ENCODE measurements at regions not wholly inside any gene's neighbourhood (a gene's known extent, or its start where the extent isn't known, plus 50 kb on each side); places are given as distances from the start of the nearest gene placed in this dataset.

GRCh38 chr10:43702936-43703281, 54.2 kb upstream of the ZNF32 start:
- Histone ChIP-seq H3K27me3 (ENCODE audit: control insufficient read depth in 1 of 2, insufficient read depth in 2 of 2, low read length in 2 of 2) (no peaks in the 10 kb centered on the region), H3K36me3 (ENCODE audit: insufficient read depth, low read length) (no peaks in the 10 kb centered on the region), H3K9me3 (ENCODE audit: control insufficient read depth in 1 of 2, insufficient read depth in 1 of 2, low read length in 2 of 2) (peaks cover 0 to 10% of the 10 kb centered on the region in 2 experiments), H3K4me1 (ENCODE audit: insufficient read depth, low read length) (no peaks in the 10 kb centered on the region), H3K27ac (ENCODE audit: low read depth in 1 of 2, low read length in 2 of 2) (no peak overlapping the region), H3K4me3 (ENCODE audit: low read length) (no peak overlapping the region)
- H3K4me3 Mint-ChIP-seq = no peak overlapping the region
- CTCF ChIA-PET = no interaction called here
- no peak for ATAC-seq (ENCODE audit: poor library complexity)
- no peaks in the 10 kb centered on the region for H3K27me3 Mint-ChIP-seq
- TF ChIP-seq, protein P1, sequence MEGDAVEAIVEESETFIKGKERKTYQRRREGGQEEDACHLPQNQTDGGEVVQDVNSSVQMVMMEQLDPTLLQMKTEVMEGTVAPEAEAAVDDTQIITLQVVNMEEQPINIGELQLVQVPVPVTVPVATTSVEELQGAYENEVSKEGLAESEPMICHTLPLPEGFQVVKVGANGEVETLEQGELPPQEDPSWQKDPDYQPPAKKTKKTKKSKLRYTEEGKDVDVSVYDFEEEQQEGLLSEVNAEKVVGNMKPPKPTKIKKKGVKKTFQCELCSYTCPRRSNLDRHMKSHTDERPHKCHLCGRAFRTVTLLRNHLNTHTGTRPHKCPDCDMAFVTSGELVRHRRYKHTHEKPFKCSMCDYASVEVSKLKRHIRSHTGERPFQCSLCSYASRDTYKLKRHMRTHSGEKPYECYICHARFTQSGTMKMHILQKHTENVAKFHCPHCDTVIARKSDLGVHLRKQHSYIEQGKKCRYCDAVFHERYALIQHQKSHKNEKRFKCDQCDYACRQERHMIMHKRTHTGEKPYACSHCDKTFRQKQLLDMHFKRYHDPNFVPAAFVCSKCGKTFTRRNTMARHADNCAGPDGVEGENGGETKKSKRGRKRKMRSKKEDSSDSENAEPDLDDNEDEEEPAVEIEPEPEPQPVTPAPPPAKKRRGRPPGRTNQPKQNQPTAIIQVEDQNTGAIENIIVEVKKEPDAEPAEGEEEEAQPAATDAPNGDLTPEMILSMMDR (IDR thresholded peaks at IDR 0.05) = no peak
- intact Hi-C loops (cut with DNase I, micrococcal nuclease) = no loop called here
- no peaks in the 10 kb centered on the region for H3K4me1 Mint-ChIP-seq (ENCODE audit: low read depth)
- no peak for DNase-seq
- no peaks in the 10 kb centered on the region for H3K9me3 Mint-ChIP-seq
- H3K27ac Mint-ChIP-seq = no peak overlapping the region
- H3K36me3 Mint-ChIP-seq (ENCODE audit: low read depth) = no peaks in the 10 kb centered on the region
- POLR2A ChIA-PET = no interaction called here

DNA sequence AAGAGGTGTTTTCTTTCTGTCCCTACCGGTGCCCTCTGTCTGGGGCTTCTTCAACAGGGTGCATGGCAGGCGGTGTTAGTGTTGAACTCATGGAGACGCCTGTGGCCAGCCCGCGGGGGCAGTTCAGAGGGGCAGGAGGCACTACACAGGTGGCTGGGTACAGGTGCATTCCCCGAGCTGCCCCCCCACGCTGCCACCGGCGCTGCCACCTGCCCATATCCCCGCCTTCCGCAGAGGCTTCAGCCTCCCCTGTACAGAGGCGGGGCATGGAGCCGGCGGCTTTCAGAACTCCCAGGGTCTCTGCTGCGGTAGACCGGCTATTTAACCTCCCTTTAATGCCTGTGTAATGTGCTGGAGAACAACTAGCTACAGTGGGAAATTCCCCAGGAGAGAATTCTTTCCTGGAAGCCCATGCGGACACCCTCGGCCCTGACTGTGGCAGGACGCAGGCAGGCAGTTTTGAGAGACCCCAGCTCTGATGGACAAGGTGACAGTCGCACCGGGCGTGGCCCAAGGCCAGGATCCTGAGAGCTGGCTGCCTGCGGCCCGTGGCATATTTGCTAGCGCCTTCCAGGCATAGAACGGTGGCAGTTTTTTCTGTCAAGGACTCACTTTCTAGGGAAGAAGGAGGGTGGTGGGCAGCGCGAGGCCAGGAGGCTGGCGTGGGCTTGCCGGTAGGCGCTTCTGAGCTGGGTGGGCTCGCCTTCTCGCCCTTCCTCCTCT, 53.7 kb upstream of the ZNF32 start:
- H3K27ac Mint-ChIP-seq = no peak overlapping the region
- ChIA-PET CTCF (no interaction called here), POLR2A (no interaction called here)
- H3K27me3 ChIP-seq (ENCODE audit: control insufficient read depth in 1 of 2, insufficient read depth in 2 of 2, low read length in 2 of 2) = no peaks in the 10 kb centered on the region
- no peaks in the 10 kb centered on the region for H3K27me3 Mint-ChIP-seq
- H3K4me3 Mint-ChIP-seq = no peak overlapping the region
- no peak overlapping the region for H3K4me3 ChIP-seq (ENCODE audit: low read length)
- ATAC-seq (ENCODE audit: poor library complexity) (no peak), DNase-seq (no peak)
- TF ChIP-seq, protein P1 (IDR thresholded peaks at IDR 0.05) = no peak
- H3K27ac ChIP-seq (ENCODE audit: low read depth in 1 of 2, low read length in 2 of 2) = no peak overlapping the region
- no peaks in the 10 kb centered on the region for H3K36me3 ChIP-seq (ENCODE audit: insufficient read depth, low read length)
- H3K36me3 Mint-ChIP-seq (ENCODE audit: low read depth) = no peaks in the 10 kb centered on the region
- no peaks in the 10 kb centered on the region for H3K9me3 Mint-ChIP-seq
- intact Hi-C loops (cut with DNase I, micrococcal nuclease) = no loop called here
- no peaks in the 10 kb centered on the region for H3K4me1 ChIP-seq (ENCODE audit: insufficient read depth, low read length)
- H3K4me1 Mint-ChIP-seq (ENCODE audit: low read depth) = no peaks in the 10 kb centered on the region
- H3K9me3 ChIP-seq (ENCODE audit: control insufficient read depth in 1 of 2, insufficient read depth in 1 of 2, low read length in 2 of 2) = peaks cover 0 to 10% of the 10 kb centered on the region in 2 experiments

GRCh38 chr10:43701295-43701694, 52.6 kb upstream of the ZNF32 start:
- no peak overlapping the region for H3K27ac Mint-ChIP-seq
- no peaks in the 10 kb centered on the region for H3K27me3 ChIP-seq (ENCODE audit: control insufficient read depth in 1 of 2, insufficient read depth in 2 of 2, low read length in 2 of 2)
- H3K36me3 ChIP-seq (ENCODE audit: insufficient read depth, low read length) = no peaks in the 10 kb centered on the region
- ChIA-PET POLR2A (no interaction called here), CTCF (no interaction called here)
- no peaks in the 10 kb centered on the region for H3K4me1 Mint-ChIP-seq (ENCODE audit: low read depth)
- H3K27ac ChIP-seq (ENCODE audit: low read depth in 1 of 2, low read length in 2 of 2) = no peak overlapping the region
- H3K4me3 ChIP-seq (ENCODE audit: low read length) = no peak overlapping the region
- H3K4me3 Mint-ChIP-seq = no peak overlapping the region
- intact Hi-C loops (cut with DNase I, micrococcal nuclease) = no loop called here
- H3K4me1 ChIP-seq (ENCODE audit: insufficient read depth, low read length) = no peaks in the 10 kb centered on the region
- peaks cover 0 to 10% of the 10 kb centered on the region in 2 experiments for H3K9me3 ChIP-seq (ENCODE audit: control insufficient read depth in 1 of 2, insufficient read depth in 1 of 2, low read length in 2 of 2)
- TF ChIP-seq, protein P1 (IDR thresholded peaks at IDR 0.05) = no peak
- ATAC-seq (ENCODE audit: poor library complexity) (no peak), DNase-seq (no peak)
- no peaks in the 10 kb centered on the region for H3K36me3 Mint-ChIP-seq (ENCODE audit: low read depth)
- H3K27me3 Mint-ChIP-seq = no peaks in the 10 kb centered on the region
- H3K9me3 Mint-ChIP-seq = no peaks in the 10 kb centered on the region

Measured in CD4-positive, alpha-beta T cell (primary cell).